ENCODE measurements at regions not wholly inside any gene's neighbourhood (a gene's known extent, or its start where the extent isn't known, plus 50 kb on each side); places are given as distances from the start of the nearest gene placed in this dataset.

DNA sequence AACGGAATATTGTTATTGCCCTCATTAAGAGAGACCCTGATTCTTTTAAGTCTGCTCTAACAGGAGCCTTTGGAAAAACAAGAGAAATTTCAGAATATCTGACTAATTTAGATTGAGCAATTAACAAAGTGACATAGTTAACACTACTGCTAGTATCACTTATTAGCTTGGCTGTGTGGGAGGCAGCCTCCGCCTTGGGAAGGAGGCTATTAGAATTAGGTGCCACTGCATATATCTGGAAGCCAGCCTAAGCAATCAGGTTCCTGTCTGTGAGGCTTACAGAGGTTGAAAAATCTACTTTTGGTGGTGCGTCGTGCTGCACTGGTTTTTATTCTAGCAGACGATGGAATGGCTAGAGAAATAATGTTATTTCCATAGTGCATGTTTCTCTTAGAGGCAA, 227.2 kb downstream of the OLFM4 start:
- intact Hi-C loops (cut with DNase I): no loop called here
- Histone ChIP-seq H3K4me3 (no peak overlapping the region), H3K36me3 (no peaks in the 10 kb centered on the region), H3K4me1 (replicated peaks) (no peaks in the 10 kb centered on the region), H3K27ac (no peak overlapping the region), H3K27me3 (replicated peaks; ENCODE audit: insufficient read depth) (no peaks in the 10 kb centered on the region), H3K9me3 (no peaks in the 10 kb centered on the region)
- TF ChIP-seq POLR2AphosphoS5 (IDR thresholded peaks at IDR 0.05): no peak
- TF ChIP-seq, protein P1, sequence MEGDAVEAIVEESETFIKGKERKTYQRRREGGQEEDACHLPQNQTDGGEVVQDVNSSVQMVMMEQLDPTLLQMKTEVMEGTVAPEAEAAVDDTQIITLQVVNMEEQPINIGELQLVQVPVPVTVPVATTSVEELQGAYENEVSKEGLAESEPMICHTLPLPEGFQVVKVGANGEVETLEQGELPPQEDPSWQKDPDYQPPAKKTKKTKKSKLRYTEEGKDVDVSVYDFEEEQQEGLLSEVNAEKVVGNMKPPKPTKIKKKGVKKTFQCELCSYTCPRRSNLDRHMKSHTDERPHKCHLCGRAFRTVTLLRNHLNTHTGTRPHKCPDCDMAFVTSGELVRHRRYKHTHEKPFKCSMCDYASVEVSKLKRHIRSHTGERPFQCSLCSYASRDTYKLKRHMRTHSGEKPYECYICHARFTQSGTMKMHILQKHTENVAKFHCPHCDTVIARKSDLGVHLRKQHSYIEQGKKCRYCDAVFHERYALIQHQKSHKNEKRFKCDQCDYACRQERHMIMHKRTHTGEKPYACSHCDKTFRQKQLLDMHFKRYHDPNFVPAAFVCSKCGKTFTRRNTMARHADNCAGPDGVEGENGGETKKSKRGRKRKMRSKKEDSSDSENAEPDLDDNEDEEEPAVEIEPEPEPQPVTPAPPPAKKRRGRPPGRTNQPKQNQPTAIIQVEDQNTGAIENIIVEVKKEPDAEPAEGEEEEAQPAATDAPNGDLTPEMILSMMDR (IDR thresholded peaks at IDR 0.05): no peak
- TF ChIP-seq POLR2A (IDR thresholded peaks at IDR 0.05): no peak
- DNase-seq (ENCODE audit: low spot score): no peak
- 95% methylated on average over 5 of the region's 5 CpGs for WGBS

GRCh38 chr13:53260594-53260993, 232.0 kb downstream of the OLFM4 start:
- intact Hi-C loops (cut with DNase I): no loop called here
- H3K4me3 ChIP-seq: no peak overlapping the region
- H3K36me3 ChIP-seq: no peaks in the 10 kb centered on the region
- no peak for DNase-seq (ENCODE audit: low spot score)
- TF ChIP-seq POLR2AphosphoS5 (IDR thresholded peaks at IDR 0.05) (no peak), POLR2A (IDR thresholded peaks at IDR 0.05) (no peak)
- TF ChIP-seq, protein P1 (IDR thresholded peaks at IDR 0.05): no peak
- H3K9me3 ChIP-seq: no peaks in the 10 kb centered on the region
- H3K4me1 ChIP-seq (replicated peaks): no peaks in the 10 kb centered on the region
- WGBS: 65% methylated on average over 8 of the region's 8 CpGs
- no peaks in the 10 kb centered on the region for H3K27me3 ChIP-seq (replicated peaks; ENCODE audit: insufficient read depth)
- H3K27ac ChIP-seq: no peak overlapping the region

- Histone ChIP-seq H3K9me3 (no peaks in the 10 kb centered on the region), H3K27ac (no peak overlapping the region), H3K4me1 (replicated peaks) (no peaks in the 10 kb centered on the region), H3K4me3 (no peak overlapping the region), H3K27me3 (replicated peaks; ENCODE audit: insufficient read depth) (no peaks in the 10 kb centered on the region), H3K36me3 (no peaks in the 10 kb centered on the region)
- intact Hi-C loops (cut with DNase I): no loop called here
- TF ChIP-seq, protein P1 (IDR thresholded peaks at IDR 0.05): no peak
- TF ChIP-seq POLR2A (IDR thresholded peaks at IDR 0.05) (no peak), POLR2AphosphoS5 (IDR thresholded peaks at IDR 0.05) (no peak)
- no peak for DNase-seq (ENCODE audit: low spot score)
Measured at GRCh38 chr13:53264751-53265385, 236.3 kb downstream of the OLFM4 start.

GRCh38 chr13:53266757-53267156, 238.1 kb downstream of the OLFM4 start:
- 87% methylated on average over 4 of the region's 4 CpGs for WGBS
- no peak for TF ChIP-seq POLR2A (IDR thresholded peaks at IDR 0.05)
- TF ChIP-seq POLR2AphosphoS5 (IDR thresholded peaks at IDR 0.05): no peak
- TF ChIP-seq, protein P1 (IDR thresholded peaks at IDR 0.05): no peak
- Histone ChIP-seq H3K36me3 (no peaks in the 10 kb centered on the region), H3K4me1 (replicated peaks) (no peaks in the 10 kb centered on the region), H3K27ac (no peak overlapping the region), H3K9me3 (no peaks in the 10 kb centered on the region), H3K4me3 (no peak overlapping the region), H3K27me3 (replicated peaks; ENCODE audit: insufficient read depth) (no peaks in the 10 kb centered on the region)
- intact Hi-C loops (cut with DNase I): no loop called here
- DNase-seq (ENCODE audit: low spot score): no peak

- WGBS: 82% methylated on average over 6 of the region's 6 CpGs
- no peak overlapping the region for H3K4me3 ChIP-seq
- no peaks in the 10 kb centered on the region for H3K9me3 ChIP-seq
- TF ChIP-seq POLR2AphosphoS5 (IDR thresholded peaks at IDR 0.05): no peak
- TF ChIP-seq, protein P1 (IDR thresholded peaks at IDR 0.05): no peak
- TF ChIP-seq POLR2A (IDR thresholded peaks at IDR 0.05): no peak
- no peak for DNase-seq (ENCODE audit: low spot score)
- intact Hi-C loops (cut with DNase I): no loop called here
- H3K36me3 ChIP-seq: no peaks in the 10 kb centered on the region
- H3K4me1 ChIP-seq (replicated peaks): no peaks in the 10 kb centered on the region
- H3K27ac ChIP-seq: no peak overlapping the region
- no peaks in the 10 kb centered on the region for H3K27me3 ChIP-seq (replicated peaks; ENCODE audit: insufficient read depth)
Measured at GRCh38 chr13:53269634-53270033, 241.0 kb downstream of the OLFM4 start.
